BLaER1 treated with 17β-estradiol and CSF1 and Interleukin-3, amounts not matched to agents 10 nM and 100 nM (cell line): ENCODE measurements at regions not wholly inside any gene's neighbourhood (a gene's known extent, or its start where the extent isn't known, plus 50 kb on each side); places are given as distances from the start of the nearest gene placed in this dataset.

Source experiments
- H3K27ac ChIP-seq, 11 experiments: shearing (Covaris generic); formaldehyde crosslinking; 2 replicates each; pipeline ENCODE4 v1.8.1; 2022
- H3K27me3 ChIP-seq, 11 experiments: shearing (Covaris generic); formaldehyde crosslinking; 2 replicates each; pipeline ENCODE4 v1.8.1; 2022
- H3K36me3 ChIP-seq, 11 experiments: shearing (Covaris generic); formaldehyde crosslinking; 2 replicates each; pipeline ENCODE4 v1.8.1; 2022
- H3K4me1 ChIP-seq, 10 experiments: shearing (Covaris generic); formaldehyde crosslinking; 2 replicates each; pipeline ENCODE4 v1.8.1; 2022
- H3K4me2 ChIP-seq, 11 experiments: shearing (Covaris generic); formaldehyde crosslinking; 2 replicates each; pipeline ENCODE4 v1.8.1; 2022
- H3K4me3 ChIP-seq, 10 experiments: shearing (Covaris generic); formaldehyde crosslinking; 2 replicates each; pipeline ENCODE4 v1.8.1; 2022
- H3K9ac ChIP-seq, 11 experiments: shearing (Covaris generic); formaldehyde crosslinking; 2 replicates each; pipeline ENCODE4 v1.8.1; 2022
- H3K9me3 ChIP-seq, 11 experiments: shearing (Covaris generic); formaldehyde crosslinking; replicated peaks in 1 of 11; 2 replicates each; pipeline ENCODE4 v1.8.1; 2022
- H4K20me1 ChIP-seq, 11 experiments: shearing (Covaris generic); formaldehyde crosslinking; 2 replicates each; pipeline ENCODE4 v1.8.1; 2022
- Cebpa-rat ChIP-seq, 11 experiments: shearing (Covaris generic); IDR thresholded peaks; 2 replicates each; pipeline ENCODE4 v1.8.1; 2022

GRCh38 chr3:106214641-106215040 lies 345.8 kb upstream of the CBLB start:
- Histone ChIP-seq H3K27me3 (no peaks in the 10 kb centered on the region), H4K20me1 (no peaks in the 10 kb centered on the region), H3K9me3 (peaks cover 2 to 24% (median 6%) of the 10 kb centered on the region in 11 experiments; a peak in 16 of 22 replicates), H3K4me3 (no peak overlapping the region), H3K9ac (no peak overlapping the region), H3K27ac (no peak overlapping the region), H3K36me3 (no peaks in the 10 kb centered on the region), H3K4me1 (peaks cover 0 to 4% (median 0%) of the 10 kb centered on the region in 10 experiments; a peak in 4 of 20 replicates), H3K4me2 (no peak overlapping the region)
- TF ChIP-seq Cebpa-rat (IDR thresholded peaks at IDR 0.05) = no peak

- Histone ChIP-seq H3K9ac (no peak overlapping the region), H3K4me1 (peaks cover 0 to 3% (median 0%) of the 10 kb centered on the region in 10 experiments; a peak in 1 of 20 replicates), H3K4me3 (no peak overlapping the region)
Observed at GRCh38 chr3:106215047-106215446, 346.2 kb upstream of the CBLB start.

DNA sequence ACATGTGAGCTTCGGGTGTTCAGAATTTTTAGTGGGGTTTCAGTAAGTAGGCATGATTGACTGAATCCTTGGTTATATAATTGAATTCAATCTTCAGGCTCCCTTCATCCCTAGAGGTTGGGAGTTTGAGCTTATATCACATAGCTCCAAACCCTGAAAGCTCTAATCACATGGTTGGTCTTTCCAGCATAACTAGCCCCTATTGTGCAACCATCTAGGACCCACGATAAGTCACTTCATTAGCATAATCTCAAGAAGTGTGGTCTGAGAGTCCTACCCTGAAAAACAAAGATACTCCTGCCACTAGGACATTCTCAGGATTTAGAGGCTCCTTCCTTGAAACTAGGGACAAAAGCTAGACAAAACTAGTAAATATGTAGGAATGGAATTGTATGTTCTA lies 348.9 kb upstream of the CBLB start:
- Histone ChIP-seq H3K27me3 (no peaks in the 10 kb centered on the region), H3K9ac (no peak overlapping the region), H3K4me2 (no peak overlapping the region)

More at GRCh38 chr3:106215047-106215446, 346.2 kb upstream of the CBLB start:
- no peak for TF ChIP-seq Cebpa-rat (IDR thresholded peaks at IDR 0.05)
- Histone ChIP-seq H3K27ac (no peak overlapping the region), H4K20me1 (no peaks in the 10 kb centered on the region), H3K9me3 (peaks cover 5 to 28% (median 10%) of the 10 kb centered on the region in 11 experiments; a peak in 16 of 22 replicates), H3K4me2 (no peak overlapping the region), H3K36me3 (no peaks in the 10 kb centered on the region), H3K27me3 (no peaks in the 10 kb centered on the region)

DNA sequence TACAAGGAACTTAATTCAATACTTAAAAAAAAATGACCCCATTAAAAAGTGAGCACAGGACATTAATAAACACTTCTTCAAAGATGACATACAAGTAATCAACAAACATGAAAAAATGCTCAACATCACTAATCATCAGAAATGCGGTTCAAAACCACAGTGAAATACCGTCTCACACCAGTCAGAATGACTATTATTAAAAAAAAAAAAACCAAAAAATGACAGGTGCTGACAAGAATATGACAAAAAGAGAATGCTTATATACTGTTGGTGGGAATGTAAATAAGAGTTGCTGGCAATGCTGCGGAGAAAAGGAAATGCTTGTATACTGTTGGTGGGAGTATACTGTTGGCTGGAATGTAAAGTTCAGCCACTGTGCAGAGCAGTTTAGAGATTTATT lies 358.3 kb upstream of the CBLB start:
- Histone ChIP-seq H4K20me1 (no peaks in the 10 kb centered on the region), H3K4me3 (no peak overlapping the region), H3K9me3 (peaks cover 0 to 22% (median 11%) of the 10 kb centered on the region in 11 experiments; a peak in 12 of 22 replicates), H3K27ac (no peak overlapping the region), H3K9ac (no peak overlapping the region), H3K27me3 (no peaks in the 10 kb centered on the region), H3K36me3 (no peaks in the 10 kb centered on the region), H3K4me1 (no peaks in the 10 kb centered on the region), H3K4me2 (no peak overlapping the region)
- TF ChIP-seq Cebpa-rat (IDR thresholded peaks at IDR 0.05) = no peak

More for the DNA sequence above, 348.9 kb upstream of the CBLB start:
- H4K20me1 ChIP-seq = no peaks in the 10 kb centered on the region
- H3K36me3 ChIP-seq = no peaks in the 10 kb centered on the region
- TF ChIP-seq Cebpa-rat (IDR thresholded peaks at IDR 0.05) = no peak; a peak in 1 of 22 replicates
- peaks cover 12 to 55% (median 22%) of the 10 kb centered on the region in 11 experiments; a peak in 17 of 22 replicates for H3K9me3 ChIP-seq
- H3K4me3 ChIP-seq = no peak overlapping the region
- H3K4me1 ChIP-seq = no peaks in the 10 kb centered on the region
- no peak overlapping the region for H3K27ac ChIP-seq

DNA sequence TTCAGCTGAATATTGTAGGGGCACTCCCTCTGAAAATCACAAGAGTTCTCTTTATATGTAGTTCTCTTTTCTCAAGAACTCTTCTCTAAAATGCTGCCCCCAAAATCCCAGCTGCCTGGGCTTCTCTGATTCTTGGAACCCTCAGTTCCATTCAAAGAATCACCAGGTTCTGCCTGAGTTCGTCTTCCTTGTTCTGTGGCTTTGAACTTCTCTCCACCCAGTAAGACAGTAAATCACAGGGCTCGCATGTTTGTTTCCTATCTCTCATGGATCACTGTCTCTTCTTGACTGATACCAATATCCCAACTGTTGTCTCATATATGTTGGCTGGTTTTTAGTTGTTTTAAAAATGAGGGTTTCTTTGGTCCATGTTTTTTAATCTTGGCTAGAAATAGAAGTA lies 359.5 kb upstream of the CBLB start:
- Histone ChIP-seq H3K9me3 (peaks cover 0 to 13% (median 3%) of the 10 kb centered on the region in 11 experiments; a peak in 2 of 22 replicates), H3K4me1 (no peaks in the 10 kb centered on the region), H3K4me3 (no peak overlapping the region), H3K27ac (no peak overlapping the region), H3K9ac (no peak overlapping the region), H3K27me3 (no peaks in the 10 kb centered on the region), H4K20me1 (no peaks in the 10 kb centered on the region), H3K36me3 (no peaks in the 10 kb centered on the region), H3K4me2 (no peak overlapping the region; a peak in 1 of 22 replicates)
- TF ChIP-seq Cebpa-rat (IDR thresholded peaks at IDR 0.05) = no peak

GRCh38 chr3:106229495-106230278 lies 360.9 kb upstream of the CBLB start:
- Histone ChIP-seq H3K9ac (no peak overlapping the region), H3K9me3 (peaks cover 0 to 6% (median 0%) of the 10 kb centered on the region in 11 experiments; a peak in 2 of 22 replicates), H3K4me1 (no peaks in the 10 kb centered on the region), H3K36me3 (no peaks in the 10 kb centered on the region), H3K4me2 (no peak overlapping the region), H3K4me3 (no peak overlapping the region), H4K20me1 (no peaks in the 10 kb centered on the region), H3K27me3 (no peaks in the 10 kb centered on the region), H3K27ac (no peak overlapping the region)
- TF ChIP-seq Cebpa-rat (IDR thresholded peaks at IDR 0.05) = no peak

GRCh38 chr3:106231086-106231485 lies 362.3 kb upstream of the CBLB start:
- Histone ChIP-seq H3K27ac (no peak overlapping the region), H3K36me3 (no peaks in the 10 kb centered on the region), H3K9me3 (peaks cover 1 to 10% (median 3%) of the 10 kb centered on the region in 11 experiments; a peak in 13 of 22 replicates), H3K4me1 (no peaks in the 10 kb centered on the region), H3K27me3 (no peaks in the 10 kb centered on the region), H3K4me2 (no peak overlapping the region), H3K4me3 (no peak overlapping the region), H4K20me1 (no peaks in the 10 kb centered on the region), H3K9ac (no peak overlapping the region)
- no peak for TF ChIP-seq Cebpa-rat (IDR thresholded peaks at IDR 0.05)

DNA sequence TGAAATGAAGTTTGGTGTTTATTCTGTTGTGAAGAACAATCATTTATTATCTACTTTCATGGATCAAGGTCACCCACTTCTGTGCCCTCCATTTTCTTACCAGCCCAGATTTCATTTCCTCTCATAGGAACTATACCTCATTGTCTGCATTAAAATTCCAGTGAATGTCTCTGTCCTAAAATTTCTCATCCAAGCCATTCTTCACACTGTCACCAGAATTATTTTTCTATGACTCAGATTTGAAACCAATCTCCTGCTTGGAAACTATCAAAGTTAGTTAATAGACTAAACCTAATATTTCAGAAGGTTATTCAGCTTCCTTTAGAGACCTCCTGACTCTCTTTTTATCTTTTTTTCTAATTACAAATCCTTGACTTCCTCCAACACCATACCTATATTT lies 364.1 kb upstream of the CBLB start:
- H3K36me3 ChIP-seq = no peaks in the 10 kb centered on the region
- peaks cover 12 to 15% (median 13%) of the 10 kb centered on the region in 11 experiments; a peak in 20 of 22 replicates for H3K9me3 ChIP-seq
- no peak overlapping the region for H3K4me3 ChIP-seq
- no peak overlapping the region for H3K9ac ChIP-seq
- no peaks in the 10 kb centered on the region for H4K20me1 ChIP-seq
- no peak overlapping the region for H3K4me2 ChIP-seq
- no peak for TF ChIP-seq Cebpa-rat (IDR thresholded peaks at IDR 0.05)
- H3K4me1 ChIP-seq = no peaks in the 10 kb centered on the region
- no peaks in the 10 kb centered on the region for H3K27me3 ChIP-seq
- H3K27ac ChIP-seq = no peak overlapping the region

- H3K27me3 ChIP-seq = no peaks in the 10 kb centered on the region
- peaks cover 12 to 24% (median 14%) of the 10 kb centered on the region in 11 experiments; a peak in 20 of 22 replicates for H3K9me3 ChIP-seq
- no peak overlapping the region for H3K27ac ChIP-seq
- no peak overlapping the region for H3K4me3 ChIP-seq
- no peak overlapping the region for H3K9ac ChIP-seq
- no peak overlapping the region for H3K4me2 ChIP-seq
- H4K20me1 ChIP-seq = no peaks in the 10 kb centered on the region
- H3K4me1 ChIP-seq = peaks cover 0 to 11% (median 0%) of the 10 kb centered on the region in 10 experiments; a peak in 2 of 20 replicates
- H3K36me3 ChIP-seq = no peaks in the 10 kb centered on the region
- no peak for TF ChIP-seq Cebpa-rat (IDR thresholded peaks at IDR 0.05)
Observed at GRCh38 chr3:106239195-106239697, 370.4 kb upstream of the CBLB start.
